HCT116 (cell line): ENCODE measurements at regions not wholly inside any gene's neighbourhood (a gene's known extent, or its start where the extent isn't known, plus 50 kb on each side); places are given as distances from the start of the nearest gene placed in this dataset.

Source experiments
- CEBPB ChIP-seq: IDR thresholded peaks from 2 replicates; pipeline ENCODE4 v1.6.1; 2012; ENCODE audit warnings: low read depth
- CTCF ChIP-seq, 3 experiments: fragments of 200-600 bp in 1 of 3; sonication (generic) in 1 of 3; IDR thresholded peaks in 2 of 3; conservative IDR thresholded peaks in 1 of 3; 2 replicates each; pipeline ENCODE4 v1.5.1; 2012 to 2017; ENCODE audit warnings: low read depth in 2 of 3, low read length in 2 of 3, antibody characterized with exemption in 1 of 3, borderline replicate concordance in 1 of 3, control low read depth in 1 of 3, mild to moderate bottlenecking in 1 of 3, mixed read lengths in 1 of 3, mixed run types in 1 of 3, moderate library complexity in 1 of 3; ENCODE audit not compliant: insufficient read depth in 1 of 3
- EZH2 ChIP-seq: fragments of 200-600 bp; sonication (generic); IDR thresholded peaks from 2 replicates; pipeline ENCODE4 v1.6.1; 2017; ENCODE audit warnings: antibody characterized with exemption, mixed run types
- POLR2A ChIP-seq: IDR thresholded peaks from 2 replicates; pipeline ENCODE4 v1.7.0; 2011; ENCODE audit warnings: borderline replicate concordance; ENCODE audit not compliant: insufficient read depth, insufficient read length; ENCODE audit errors: extremely low read depth
- SIN3A ChIP-seq: IDR thresholded peaks from 2 replicates; pipeline ENCODE4 v1.6.1; 2012; ENCODE audit warnings: low read depth
- ZBTB33 ChIP-seq: IDR thresholded peaks from 2 replicates; pipeline ENCODE4 v1.6.1; 2011; ENCODE audit warnings: mild to moderate bottlenecking, low read length, moderate library complexity; ENCODE audit not compliant: insufficient replicate concordance; ENCODE audit errors: extremely low read depth

GRCh38 chrY:8712296-8712695, 625.0 kb upstream of the TSPY4 start:
- TF ChIP-seq CTCF (IDR thresholded peaks at IDR 0.05 in 2 of 3, conservative IDR thresholded peaks at IDR 0.05 in 1 of 3; ENCODE audit: borderline replicate concordance in 1 of 3, insufficient read depth in 1 of 3, low read depth in 2 of 3, low read length in 2 of 3) (no peak), EZH2 (no peak), POLR2A (no peak), CEBPB (no peak), SIN3A (no peak), ZBTB33 (no peak)
